Hematopoietic multipotent progenitor cell treated with erythropoietin and hydrocortisone succinate and interleukin-3 and kit ligand, for 17 days (in vitro differentiated cells): ENCODE measurements at regions not wholly inside any gene's neighbourhood (a gene's known extent, or its start where the extent isn't known, plus 50 kb on each side); places are given as distances from the start of the nearest gene placed in this dataset.
"Not testable (repeated sequence)": the region's sequence is repeated elsewhere in the genome, so short reads cannot be mapped to it uniquely, and the experiment has no call there.

ENCODE experiments used
- DNase-seq: peaks from one replicate; pipeline ENCODE4 v3.0.0-alpha.2; 2015; ENCODE audit warnings: low spot score

DNA sequence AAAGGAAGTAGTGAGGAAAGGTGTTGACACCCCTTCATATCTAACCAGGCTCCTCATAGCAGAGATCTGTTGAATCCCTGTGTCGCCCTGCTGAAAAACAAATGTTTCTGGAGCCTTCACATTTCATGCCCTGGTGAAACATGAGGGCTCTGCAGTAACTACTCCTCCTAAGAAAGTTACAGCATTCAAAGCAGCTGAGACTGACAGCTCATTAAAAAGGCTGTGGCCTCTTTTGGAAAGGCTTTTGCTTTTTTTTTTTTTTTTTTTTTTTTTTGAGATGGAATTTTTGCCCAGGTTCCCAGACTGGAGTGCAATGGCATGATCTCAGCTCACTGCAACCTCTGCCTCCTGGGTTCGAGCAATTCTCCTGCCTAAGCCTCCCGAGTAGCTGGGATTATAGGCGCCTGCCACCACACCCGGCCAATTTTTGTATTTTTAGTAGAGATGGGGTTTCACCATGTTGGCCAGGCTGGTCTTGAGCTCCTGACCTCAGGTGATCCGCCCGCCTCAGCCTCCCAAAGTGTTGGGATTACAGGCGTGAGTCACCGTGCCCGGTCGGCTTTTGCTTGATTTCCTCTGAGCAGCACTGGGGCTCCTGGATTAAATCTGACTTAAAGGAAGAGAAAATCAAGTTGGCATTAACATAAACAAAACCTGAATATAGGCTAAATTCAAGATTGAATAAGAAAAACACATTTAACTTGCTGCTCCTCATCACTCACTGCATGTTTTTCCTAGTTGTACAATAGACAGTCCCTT lies 112.9 kb downstream of the PCSK1 start:
- not testable (repeated sequence) for DNase-seq

DNA sequence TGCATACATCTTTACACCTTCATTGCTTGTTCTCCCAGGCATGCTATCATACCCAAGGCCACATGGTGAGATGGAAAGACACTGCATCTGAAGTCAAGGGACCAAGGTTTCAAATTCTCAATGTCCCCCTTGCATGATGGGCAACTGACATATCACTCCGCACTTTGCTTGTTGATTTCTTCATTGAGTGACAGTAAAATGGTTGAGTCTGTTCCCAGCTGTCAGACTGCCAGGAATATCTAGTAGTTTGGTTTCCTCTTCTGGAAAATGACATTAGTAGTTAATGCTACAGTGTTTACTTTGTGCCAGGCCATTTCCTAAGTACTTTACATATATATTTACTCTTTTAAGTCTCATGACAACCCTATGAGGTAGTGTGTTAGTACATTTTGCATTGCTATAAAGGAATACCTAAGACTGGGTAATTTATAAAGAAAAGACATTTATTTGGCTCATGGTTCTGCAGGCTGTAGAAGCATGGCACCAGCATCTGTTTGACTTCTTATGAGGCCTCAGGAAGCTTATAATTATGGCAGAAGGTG lies 114.4 kb downstream of the PCSK1 start:
- no peak for DNase-seq

DNA sequence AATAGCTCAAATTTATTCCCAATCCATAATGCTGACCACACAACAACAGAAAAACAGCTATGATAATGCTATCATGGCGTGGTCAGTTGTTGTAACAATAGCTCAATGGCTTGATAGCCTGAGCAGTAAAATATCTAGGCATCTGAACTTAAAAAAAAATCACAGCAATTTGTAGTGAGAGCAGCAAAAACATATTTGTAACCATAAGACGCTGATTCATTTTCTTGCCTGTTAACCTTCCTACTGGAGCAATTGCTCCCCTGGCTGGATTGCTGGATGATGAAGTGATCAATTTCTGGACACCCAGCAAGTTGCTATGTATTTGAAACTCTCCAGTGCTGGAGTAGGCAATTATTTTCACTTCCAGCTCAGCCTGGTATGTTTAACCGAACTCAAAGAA lies 115.1 kb downstream of the PCSK1 start:
- DNase-seq: no peak

DNA sequence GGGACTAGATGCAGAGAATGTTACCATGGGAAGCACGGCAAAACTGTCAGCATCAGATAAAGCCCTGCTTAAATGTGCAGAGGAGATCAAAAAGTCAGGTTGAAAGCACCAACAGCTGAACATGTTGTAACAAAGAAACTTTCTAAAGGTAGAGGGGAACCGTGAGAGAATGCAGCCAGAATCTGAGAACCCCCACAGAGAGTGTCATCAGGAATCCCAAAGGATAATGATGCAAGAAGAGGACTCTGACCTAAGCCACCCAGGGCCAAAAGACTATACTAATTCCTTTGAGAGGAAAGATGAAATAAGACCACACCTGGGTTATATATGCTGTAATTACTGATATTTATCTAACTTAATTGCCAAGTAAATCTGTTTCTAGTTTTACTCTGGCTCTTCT lies 116.6 kb downstream of the PCSK1 start:
- no peak for DNase-seq

DNA sequence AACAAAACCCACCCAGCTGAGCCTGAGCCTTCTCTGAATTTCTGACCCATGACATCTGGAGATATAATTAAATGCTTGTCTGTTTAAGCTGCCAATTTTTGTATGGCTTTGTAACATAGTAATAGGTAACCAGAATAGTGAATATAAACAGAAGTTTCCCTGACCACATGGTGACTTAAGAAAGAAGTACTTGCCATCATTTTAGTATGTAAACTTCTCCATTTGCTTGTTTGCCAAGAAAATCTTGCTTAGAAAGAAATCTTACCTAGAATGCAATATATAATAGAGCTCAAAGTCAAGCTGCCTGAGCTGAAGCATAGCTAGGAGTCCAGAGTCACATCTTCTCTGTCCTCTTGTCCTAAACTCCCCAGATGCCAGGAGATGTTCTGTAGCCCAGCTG lies 117.0 kb downstream of the PCSK1 start:
- DNase-seq: no peak

DNA sequence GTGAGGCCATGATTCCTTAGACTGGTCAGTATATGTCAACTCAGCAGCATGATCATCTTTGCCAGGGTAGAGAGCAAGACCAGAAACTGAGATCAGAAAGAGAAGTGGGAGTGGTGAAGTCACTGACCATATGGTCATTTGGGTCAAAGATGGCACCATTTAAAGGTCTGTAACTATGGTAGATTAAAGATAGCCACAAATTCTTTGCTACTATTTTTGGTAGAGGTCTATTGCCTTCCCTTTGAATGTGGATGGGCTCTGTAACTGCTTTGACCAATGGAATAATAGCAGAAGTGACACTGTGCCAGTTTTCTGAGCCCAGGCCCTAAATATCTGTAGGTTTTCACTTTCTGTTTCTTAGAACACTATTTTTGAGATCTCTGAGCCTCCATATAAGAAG lies 117.6 kb downstream of the PCSK1 start:
- DNase-seq: no peak

DNA sequence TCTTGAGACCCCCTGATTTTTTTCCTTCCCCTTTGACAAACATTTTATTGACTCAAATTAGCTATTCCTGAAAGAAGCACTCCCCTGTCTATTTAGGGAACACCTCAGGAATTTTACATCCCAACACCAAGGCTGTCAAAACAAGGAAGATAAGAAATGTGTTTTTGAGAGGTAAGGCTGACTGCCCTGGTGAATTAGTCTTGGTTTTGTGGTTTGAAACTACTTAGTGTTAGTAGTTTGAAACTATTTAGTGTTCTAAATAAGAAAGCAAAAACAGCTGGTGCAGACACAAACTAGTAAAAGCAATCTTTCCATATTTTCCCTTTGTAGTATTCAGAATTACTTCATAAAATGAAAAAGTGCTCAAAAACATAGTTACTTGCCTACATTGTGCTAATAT lies 120.7 kb downstream of the PCSK1 start:
- no peak for DNase-seq

DNA sequence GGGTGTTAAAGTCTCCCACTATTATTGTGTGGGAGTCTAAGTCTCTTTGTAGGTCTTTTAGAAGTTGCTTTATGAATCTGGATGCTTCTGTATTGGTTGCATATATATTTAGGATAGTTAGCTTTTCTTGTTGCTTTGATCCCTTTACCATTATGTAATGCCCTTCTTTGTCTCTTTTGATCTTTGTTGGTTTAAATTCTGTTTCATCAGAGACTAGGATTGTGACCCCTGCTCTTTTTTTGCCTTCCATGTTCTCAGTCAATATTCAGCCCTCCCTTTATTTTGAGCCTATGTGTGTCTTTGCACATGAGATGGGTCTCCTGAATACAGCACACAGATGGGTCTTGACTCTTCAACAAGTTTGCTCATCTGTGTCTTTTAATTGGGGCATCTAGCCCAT lies 126.0 kb downstream of the PCSK1 start:
- not testable (repeated sequence) for DNase-seq

DNA sequence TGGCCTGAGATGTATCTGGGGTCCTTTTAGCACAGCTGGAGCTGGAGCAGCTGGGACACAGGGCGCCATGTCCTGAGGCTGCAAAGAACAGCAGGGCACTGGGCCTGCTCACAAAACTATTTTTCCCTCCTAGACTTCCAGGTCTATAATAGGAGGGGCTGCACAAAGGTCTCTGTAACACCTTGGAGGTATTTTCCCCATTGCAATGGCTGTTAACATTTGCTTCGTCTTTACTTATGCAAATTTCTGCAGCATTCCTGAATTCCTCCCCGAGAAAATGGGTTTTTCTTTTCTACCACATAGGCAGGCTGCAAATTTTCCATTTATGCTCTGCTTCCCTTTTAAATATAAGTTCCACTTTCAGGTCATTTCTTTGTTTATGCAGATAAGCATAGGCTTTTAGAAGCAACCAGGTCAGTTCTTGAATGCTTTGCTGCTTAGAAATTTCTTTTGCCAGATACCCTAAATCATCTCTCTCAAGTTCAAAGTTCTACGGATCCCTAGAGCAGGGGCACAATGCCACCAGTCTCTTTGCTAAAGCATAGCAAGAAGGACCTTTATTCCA lies 130.8 kb downstream of the PCSK1 start:
- DNase-seq: no peak

DNA sequence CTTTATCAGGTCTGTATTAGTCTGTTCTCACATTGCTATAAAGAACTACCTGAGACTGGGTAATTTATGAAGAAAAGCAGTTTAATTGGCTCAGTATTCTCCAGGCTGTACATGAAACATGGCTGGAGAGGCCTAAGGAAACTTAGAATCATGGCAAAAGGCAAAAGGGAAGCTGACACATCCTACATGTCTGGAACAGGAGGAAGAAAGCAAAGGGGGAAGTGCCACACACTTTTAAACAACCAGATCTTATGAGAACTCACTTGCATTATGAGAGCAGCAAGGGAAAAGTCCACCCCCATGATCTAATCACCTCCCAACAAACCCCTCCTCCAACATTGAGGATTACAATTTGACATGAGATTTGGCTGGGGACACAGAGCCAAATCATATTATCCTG lies 132.1 kb downstream of the PCSK1 start:
- no peak for DNase-seq

DNA sequence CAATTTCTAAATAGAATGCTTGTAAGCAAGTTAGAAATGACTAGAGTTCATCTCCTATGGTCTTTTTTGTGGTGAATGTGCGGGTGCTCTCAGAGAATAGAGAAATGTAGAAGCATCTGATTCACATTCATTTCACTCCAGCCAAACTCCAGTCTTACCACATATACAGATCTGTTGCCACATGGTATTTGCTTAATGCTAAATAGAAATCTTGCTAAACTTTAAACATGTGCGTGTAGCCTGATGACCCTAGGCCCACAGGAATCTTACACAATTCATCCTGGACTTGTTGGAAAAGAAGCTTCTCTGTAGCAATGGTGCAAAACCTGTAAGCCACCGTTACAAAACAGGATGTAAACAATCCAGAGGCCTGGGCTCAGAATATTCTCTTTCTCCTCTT lies 135.2 kb downstream of the PCSK1 start:
- DNase-seq: no peak

DNA sequence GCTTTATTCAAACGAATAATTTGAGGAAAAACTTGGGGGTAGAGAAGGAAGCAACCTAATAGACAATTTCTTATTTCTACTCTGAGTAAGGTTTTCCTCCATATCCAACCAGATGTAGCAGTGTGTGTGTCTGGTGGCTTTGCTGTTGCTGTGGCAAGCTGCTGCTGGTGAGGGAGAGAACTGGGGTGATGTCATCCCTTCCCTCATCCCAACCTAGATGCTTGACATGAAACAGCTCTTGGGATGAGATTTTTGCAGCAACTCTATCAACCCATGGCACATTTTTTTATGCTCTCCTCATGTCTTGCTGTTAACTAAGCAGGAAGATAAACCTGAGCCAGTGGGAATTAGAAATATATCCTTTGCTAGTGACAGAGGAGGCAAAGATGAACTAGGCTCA lies 135.8 kb downstream of the PCSK1 start:
- DNase-seq: no peak

DNA sequence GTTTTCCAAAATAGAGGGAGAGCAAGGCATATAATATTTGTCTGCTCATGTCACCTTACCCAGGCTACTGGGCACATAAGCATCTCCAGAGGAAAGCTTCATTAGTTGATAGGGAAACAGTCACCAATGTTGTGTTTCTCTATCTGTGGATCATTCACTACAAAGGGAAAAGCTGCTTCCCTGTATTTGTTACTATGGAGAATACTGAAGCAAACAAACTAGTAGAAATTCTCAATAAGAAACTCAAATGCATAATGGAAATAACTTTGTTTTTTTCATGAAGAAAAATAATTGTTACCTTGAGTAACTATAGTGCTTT lies 138.2 kb downstream of the PCSK1 start:
- no peak for DNase-seq

DNA sequence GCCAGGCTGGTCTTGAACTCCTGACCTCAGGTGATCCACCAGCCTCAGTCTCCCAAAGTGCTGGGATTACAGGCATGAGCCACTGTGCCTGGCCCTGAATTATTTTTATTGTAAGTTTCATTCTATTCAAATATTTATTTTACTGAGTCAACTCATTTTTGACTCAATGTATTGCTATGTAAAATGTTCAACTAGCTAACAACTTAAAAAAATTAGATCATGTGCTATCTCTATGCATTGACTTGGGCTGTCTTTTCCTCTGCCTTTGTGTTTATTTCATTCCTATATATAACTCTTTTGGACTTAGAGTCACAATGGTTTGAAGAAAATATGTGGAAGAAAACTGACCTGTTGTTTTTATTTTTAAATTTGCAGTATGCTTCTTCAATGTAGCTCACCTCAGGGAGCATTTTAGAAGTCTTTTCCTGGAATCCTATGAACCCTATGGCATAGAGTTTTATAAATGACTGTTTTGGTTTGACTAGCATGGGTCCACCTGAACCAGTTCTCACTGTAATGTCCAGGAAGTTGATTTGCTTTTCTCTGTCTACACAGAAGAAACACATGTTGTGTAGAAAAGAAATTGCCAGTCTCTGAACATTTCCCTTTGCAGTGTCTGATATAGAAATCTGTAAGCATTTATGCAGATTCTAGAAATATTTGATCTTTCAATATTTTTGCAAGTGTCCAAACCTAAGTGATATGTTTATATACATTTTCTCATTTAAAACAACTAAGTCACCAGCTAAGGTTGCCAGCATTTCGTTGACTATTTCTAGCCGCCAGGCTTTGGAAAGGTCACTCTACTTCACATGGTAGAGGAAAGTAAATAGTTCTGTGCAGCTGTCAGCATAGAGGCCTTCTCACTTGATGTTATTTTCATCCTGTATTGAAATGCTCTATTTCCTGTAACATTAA lies 138.8 kb downstream of the PCSK1 start:
- no peak for DNase-seq

DNA sequence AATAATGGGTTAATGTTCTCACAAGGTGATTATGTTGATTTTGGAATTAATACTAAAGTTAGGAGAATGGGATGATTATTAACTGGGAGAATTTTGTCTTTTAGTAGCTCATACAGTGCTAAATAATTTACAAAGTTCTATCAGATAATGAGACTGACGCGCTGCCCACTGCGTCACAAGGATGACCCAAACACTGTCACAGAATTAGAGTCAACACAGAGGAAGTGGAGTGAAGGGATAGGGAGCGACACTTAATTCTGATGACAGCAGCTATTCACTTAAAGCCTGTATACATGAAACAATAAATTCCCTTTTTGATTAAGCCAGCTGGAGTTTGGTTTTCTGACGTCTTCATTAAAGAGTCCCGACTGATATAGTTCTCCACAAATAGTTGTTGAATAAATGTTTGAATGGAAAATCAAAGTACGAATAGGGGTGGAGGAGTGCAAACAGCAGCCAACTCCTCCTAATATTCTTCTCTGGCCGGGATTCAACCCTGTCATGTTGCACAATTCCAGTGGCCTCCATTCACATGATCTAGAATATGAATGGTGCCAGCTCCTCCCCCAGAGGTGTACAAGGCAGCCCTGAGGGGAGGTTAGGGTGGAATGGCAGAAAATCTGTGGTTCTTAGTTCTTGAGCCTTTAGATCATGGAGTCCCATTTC lies 140.3 kb downstream of the PCSK1 start:
- DNase-seq: no peak

DNA sequence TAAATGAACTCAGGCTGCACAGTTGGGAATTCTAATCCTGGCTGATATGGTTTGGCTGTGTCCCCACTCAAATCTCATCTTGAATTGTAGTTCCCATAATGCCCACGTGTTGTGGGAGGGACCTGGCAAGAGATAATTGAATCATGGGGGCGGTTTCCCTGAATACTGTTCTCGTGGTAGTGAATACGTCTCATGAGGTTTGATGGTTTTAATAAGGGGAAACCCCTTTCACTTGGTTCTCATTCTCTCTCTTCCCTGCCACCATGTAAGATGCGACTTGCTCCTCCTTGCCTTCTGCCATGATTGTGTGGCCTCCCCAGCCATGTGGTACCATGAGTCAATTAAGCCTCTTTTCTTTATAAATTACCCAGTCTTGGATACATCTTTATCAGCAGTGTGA lies 143.8 kb downstream of the PCSK1 start:
- DNase-seq: not testable (repeated sequence)

DNA sequence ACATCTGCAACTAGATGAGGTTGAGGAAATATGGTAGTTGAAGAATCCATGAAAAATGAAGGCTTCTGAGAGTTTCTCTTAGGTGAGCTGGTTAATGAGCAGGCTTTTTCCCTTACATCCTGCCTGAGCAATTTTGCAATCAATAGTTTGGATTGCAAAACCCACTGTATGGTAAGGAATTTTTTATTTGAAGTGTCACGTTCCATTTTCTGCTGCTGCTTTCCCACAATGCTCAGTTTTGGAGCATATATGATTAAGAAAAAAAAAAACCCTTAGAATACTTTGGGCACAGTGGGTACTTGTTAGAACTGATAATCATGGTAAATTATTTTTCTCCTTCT lies 144.2 kb downstream of the PCSK1 start:
- no peak for DNase-seq

DNA sequence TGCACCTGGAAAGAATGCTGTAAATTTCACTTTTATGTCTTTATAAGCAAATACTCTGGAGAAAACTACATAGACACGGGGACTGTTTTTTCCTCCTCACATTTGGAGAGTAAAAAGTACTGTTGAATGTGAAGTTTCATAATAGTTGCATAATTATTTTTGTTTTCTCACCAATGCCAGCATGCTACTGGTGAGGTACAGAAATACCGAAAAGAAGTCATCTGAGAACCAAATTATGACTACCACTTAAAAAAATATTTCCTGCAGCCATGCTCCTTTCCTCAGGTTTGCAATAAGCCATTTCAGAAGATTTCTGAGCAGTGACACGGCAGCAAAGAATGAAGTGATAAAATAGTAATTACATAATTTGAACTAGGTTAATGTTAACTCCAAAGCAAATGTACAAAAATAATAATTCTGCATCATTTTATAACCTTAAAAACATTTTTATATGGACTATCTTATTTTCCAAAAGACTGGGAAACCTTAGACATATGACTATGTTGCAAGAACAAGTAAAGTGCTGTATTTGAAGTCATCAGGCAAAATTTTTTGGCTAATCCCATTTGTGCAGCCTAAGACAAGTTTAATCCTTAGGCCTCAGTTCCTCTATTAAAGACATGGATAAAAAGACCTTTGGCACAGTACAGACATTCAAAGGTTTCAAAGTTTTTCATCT lies 144.7 kb downstream of the PCSK1 start:
- no peak for DNase-seq

DNA sequence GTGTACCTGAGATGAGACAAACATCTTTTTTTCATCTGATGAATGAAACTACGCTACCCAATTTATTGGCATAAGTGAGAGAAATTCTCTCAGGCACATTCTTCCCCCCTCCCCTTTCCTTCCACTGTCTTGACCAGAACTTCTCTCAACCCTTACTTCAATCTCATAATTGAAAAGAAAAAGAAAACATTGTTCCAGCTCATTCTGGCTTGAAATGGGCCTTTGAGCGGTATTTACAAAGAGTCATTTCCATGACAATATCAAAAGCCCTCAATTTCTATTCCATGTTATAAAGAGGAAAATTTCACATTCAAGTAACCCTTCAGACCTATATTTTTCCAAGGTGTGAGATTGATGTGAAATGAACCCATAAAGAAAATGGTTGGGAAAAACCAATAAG lies 145.9 kb downstream of the PCSK1 start:
- DNase-seq: no peak

DNA sequence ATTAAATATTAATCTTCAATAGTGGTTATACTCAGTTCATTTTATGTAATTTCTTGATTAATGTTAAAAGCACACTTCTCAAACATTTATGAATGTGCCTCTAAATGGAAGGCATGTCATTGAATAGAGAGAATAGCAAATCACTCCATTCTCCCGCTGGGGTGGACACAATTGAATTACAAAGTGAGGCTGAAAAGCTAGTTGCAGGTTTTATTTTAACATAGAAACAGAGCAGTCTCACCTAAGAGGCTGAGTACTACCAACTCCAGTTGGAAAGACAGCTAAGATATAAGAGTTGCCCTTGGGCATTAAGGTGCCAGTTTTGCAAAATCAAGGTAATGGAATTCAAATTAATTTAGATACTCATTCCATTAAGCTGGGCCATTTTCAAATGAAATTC lies 147.2 kb downstream of the PCSK1 start:
- DNase-seq: no peak

DNA sequence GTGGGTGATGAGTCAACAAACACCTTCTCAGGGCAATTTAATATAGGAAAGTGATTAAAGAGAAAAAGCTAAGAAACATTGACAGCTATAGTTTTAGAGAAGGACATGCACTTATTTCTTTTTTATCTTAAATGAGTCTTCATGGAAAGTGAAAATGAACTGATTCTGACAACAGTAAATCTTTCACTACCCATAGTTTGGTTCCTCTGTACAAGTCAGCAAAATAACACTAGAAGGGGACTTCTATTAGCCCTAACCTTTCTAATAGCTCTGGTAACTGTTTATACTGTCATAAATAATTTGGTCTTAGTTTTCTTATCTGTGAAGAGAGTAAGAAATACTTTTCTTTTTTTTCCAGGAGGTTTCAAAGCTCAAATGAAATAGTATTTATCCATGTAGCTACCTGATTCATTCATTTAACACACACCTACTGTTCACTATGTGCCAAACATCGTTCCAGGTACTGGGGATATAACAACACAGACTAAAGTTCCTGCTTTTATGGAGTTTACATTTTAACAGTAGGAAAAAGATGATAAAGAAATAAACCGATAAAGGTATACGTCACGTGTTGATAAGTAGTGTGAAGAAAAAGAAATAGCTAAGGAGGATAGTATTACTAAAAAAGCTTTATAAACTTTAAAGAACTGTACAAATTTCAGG lies 148.2 kb downstream of the PCSK1 start:
- DNase-seq: no peak
